ENCODE measurements at regions not wholly inside any gene's neighbourhood (a gene's known extent, or its start where the extent isn't known, plus 50 kb on each side); places are given as distances from the start of the nearest gene placed in this dataset.

- no CpG with 5 or more reads among the region's 4 CpGs for WGBS, 2 experiments (ENCODE audit: extremely low coverage in 2 of 2, insufficient read length in 1 of 2)
- no peaks in the 10 kb centered on the region for H3K4me1 ChIP-seq (ENCODE audit: control insufficient read depth, insufficient read depth, low read length)
Measured at GRCh38 chr2:65807942-65808341, 375.5 kb upstream of the SPRED2 start.

More at GRCh38 chr2:65807942-65808341, 375.5 kb upstream of the SPRED2 start:
- no peak overlapping the region for H2AK9ac ChIP-seq (replicated peaks; ENCODE audit: low read depth, low read length, poor library complexity)
- no peak overlapping the region for H3K14ac ChIP-seq (replicated peaks; ENCODE audit: low read depth, low read length)
- no peak overlapping the region for H3K23ac ChIP-seq (ENCODE audit: low read depth, low read length)
- H3K56ac ChIP-seq (ENCODE audit: extremely low read depth, insufficient read depth, low read length) = no peak overlapping the region
- H2BK120ac ChIP-seq (ENCODE audit: low read depth, low read length) = no peak overlapping the region
- intact Hi-C loops (cut with micrococcal nuclease) (no loop called here), dilution Hi-C loops (cut with HindIII; ENCODE audit: low sequenced_read_pairs, unreplicated experiment) (no loop called here), in situ Hi-C loops (cut with MboI; ENCODE audit: low sequenced_read_pairs) (no loop called here)
- no peak overlapping the region for H2BK20ac ChIP-seq (ENCODE audit: low read depth, low read length)
- H3K4me2 ChIP-seq (ENCODE audit: low read depth, low read length) = no peak overlapping the region
- no peaks in the 10 kb centered on the region for H3K9me1 ChIP-seq (ENCODE audit: insufficient read depth, low read length)
- H3K9ac ChIP-seq (ENCODE audit: low read depth, low read length) = no peak overlapping the region
- H3K27ac ChIP-seq (ENCODE audit: insufficient read depth, low read length) = no peak overlapping the region
- H4K5ac ChIP-seq (ENCODE audit: low read depth, low read length) = no peak overlapping the region
- no peak overlapping the region for H3K18ac ChIP-seq (ENCODE audit: low read depth, low read length)
- H2BK5ac ChIP-seq (ENCODE audit: low read depth, low read length, poor library complexity, severe bottlenecking) = no peak overlapping the region
- ATAC-seq (ENCODE audit: low read depth) (no peak), DNase-seq (no peak)
- H3K9me3 ChIP-seq (ENCODE audit: control insufficient read depth, insufficient read depth, low read length) = no peaks in the 10 kb centered on the region
- H4K20me1 ChIP-seq (ENCODE audit: insufficient read depth, low read length) = no peaks in the 10 kb centered on the region
- no TSS peak for BruUV-seq (replicated peaks)
- no peak overlapping the region for H4K91ac ChIP-seq (ENCODE audit: insufficient read depth, low read depth, low read length)
- H2AK5ac ChIP-seq (ENCODE audit: low read depth, low read length) = no peak overlapping the region
- H2BK15ac ChIP-seq (ENCODE audit: low read depth, low read length) = no peak overlapping the region
- H2AFZ ChIP-seq (replicated peaks; ENCODE audit: low read length, poor library complexity) = no peak overlapping the region
- H4K8ac ChIP-seq (ENCODE audit: low read depth in 2 of 2, low read length in 2 of 2) = no peak overlapping the region
- H3K79me1 ChIP-seq (ENCODE audit: low read depth in 1 of 2, low read length in 2 of 2) = no peaks in the 10 kb centered on the region
- no peak overlapping the region for H3K4me3 ChIP-seq (ENCODE audit: insufficient read depth, low read depth, low read length)
- ChIA-PET POLR2A (ENCODE audit: unreplicated experiment) (no interaction called here), CTCF (no interaction called here)
- H3K4ac ChIP-seq (ENCODE audit: low read depth, low read length) = no peak overlapping the region
- H3K36me3 ChIP-seq (ENCODE audit: control insufficient read depth, insufficient read depth, low read length) = no peaks in the 10 kb centered on the region
- H3K27me3 ChIP-seq (ENCODE audit: control insufficient read depth, insufficient read depth, low read length) = no peaks in the 10 kb centered on the region
- TF ChIP-seq RFX5 (IDR thresholded peaks at IDR 0.05; ENCODE audit: low read depth, low read length) (no peak), CTCF (conservative IDR thresholded peaks at IDR 0.05; ENCODE audit: low read depth, low read length) (no peak), POLR2A (IDR thresholded peaks at IDR 0.05; ENCODE audit: low read depth, low read length) (no peak), ELK1 (IDR thresholded peaks at IDR 0.05; ENCODE audit: borderline replicate concordance, low read depth, low read length) (no peak), RAD21 (IDR thresholded peaks at IDR 0.05; ENCODE audit: low read length) (no peak), NFE2L2 (IDR thresholded peaks at IDR 0.05; ENCODE audit: low read depth, low read length) (no peak), FOS (IDR thresholded peaks at IDR 0.05; ENCODE audit: low read depth, low read length) (no peak), USF2 (IDR thresholded peaks at IDR 0.05; ENCODE audit: low read depth, low read length) (no peak)

Data from IMR-90 (cell line).